Gastroesophageal sphincter (tissue), 4 donors: ENCODE measurements at regions not wholly inside any gene's neighbourhood (a gene's known extent, or its start where the extent isn't known, plus 50 kb on each side); places are given as distances from the start of the nearest gene placed in this dataset.

Experiments
- ATAC-seq: fragments of 150-250 bp; one replicate; pipeline ENCODE4 v1.9.1; 2016; ENCODE audit warnings: mild to moderate bottlenecking, moderate library complexity
- H3K27ac ChIP-seq, 4 donors: fragments of 200-600 bp; sonication (generic) in 3 of 4; 1 replicate in 3 of 4; 2 replicates in 1 of 4; pipeline ENCODE4 v1.5.1; 2016 to 2019
- H3K27me3 ChIP-seq: fragments of 200-600 bp; sonication (generic); one replicate; pipeline ENCODE4 v1.5.1; 2019
- H3K36me3 ChIP-seq, 2 donors: fragments of 200-600 bp; sonication (generic); one replicate each; pipeline ENCODE4 v1.5.1; 2019; ENCODE audit warnings: control low read depth in 1 of 2
- H3K4me1 ChIP-seq, 3 donors: fragments of 200-600 bp; sonication (generic); 1 replicate in 2 of 3; 2 replicates in 1 of 3; pipeline ENCODE4 v1.5.1; 2016 to 2019; ENCODE audit warnings: control low read depth in 2 of 3
- H3K4me3 ChIP-seq, 2 donors: fragments of 200-600 bp; sonication (generic); one replicate each; pipeline ENCODE4 v1.5.1; 2019; ENCODE audit warnings: mild to moderate bottlenecking in 1 of 2, moderate library complexity in 1 of 2
- H3K9me3 ChIP-seq, 3 donors: fragments of 200-600 bp; sonication (generic); one replicate each; pipeline ENCODE4 v1.5.1; 2017 to 2019; ENCODE audit warnings: control low read depth in 2 of 3
- CTCF ChIP-seq, 4 experiments: fragments of 200-600 bp in 2 of 4; fragments of 450-650 bp in 2 of 4; sonication (generic) in 1 of 4; IDR thresholded peaks; one replicate each; pipeline ENCODE4 v1.5.1; 2017 to 2019; ENCODE audit warnings: antibody characterized with exemption in 4 of 4, mild to moderate bottlenecking in 2 of 4, moderate library complexity in 2 of 4
- EP300 ChIP-seq: sonication (generic); formaldehyde crosslinking; IDR thresholded peaks from one replicate; pipeline ENCODE4 v1.6.1; 2017; ENCODE audit warnings: antibody characterized with exemption, mild to moderate bottlenecking
- POLR2A ChIP-seq, 2 donors: fragments of 450-650 bp; IDR thresholded peaks; one replicate each; pipeline ENCODE4 v1.6.1; 2017; ENCODE audit warnings: antibody characterized with exemption in 2 of 2, mild to moderate bottlenecking in 2 of 2, moderate library complexity in 1 of 2
- POLR2AphosphoS5 ChIP-seq: sonication (generic); formaldehyde crosslinking; IDR thresholded peaks from one replicate; pipeline ENCODE4 v1.6.1; 2017; ENCODE audit warnings: antibody characterized with exemption
- WGBS, 2 donors: methylation state at CpG; one replicate each; pipeline ENCODE4 v1.1.5; 2018; ENCODE audit warnings: low coverage in 1 of 2; 5-methylcytosine and 5-hydroxymethylcytosine counted together

- ATAC-seq = no peak
- Histone ChIP-seq H3K27ac (no peak overlapping the region), H3K4me3 (no peak overlapping the region), H3K4me1 (no peaks in the 10 kb centered on the region), H3K36me3 (no peaks in the 10 kb centered on the region), H3K27me3 (no peaks in the 10 kb centered on the region), H3K9me3 (peaks cover 0 to 32% (median 0%) of the 10 kb centered on the region in 3 donors)
- 65 to 93% methylated on average over 3 of the region's 3 CpGs for WGBS, 2 donors
- TF ChIP-seq CTCF (IDR thresholded peaks at IDR 0.05) = no peak
- no peak for TF ChIP-seq EP300
- TF ChIP-seq POLR2A (IDR thresholded peaks at IDR 0.05) = no peak
- no peak for TF ChIP-seq POLR2AphosphoS5
These were observed 198.8 kb upstream of the RGPD4 start for GRCh38 chr2:107627926-107628325.

GRCh38 chr2:107633580-107634147, 193.0 kb upstream of the RGPD4 start:
- Histone ChIP-seq H3K9me3 (peaks cover 0 to 25% (median 0%) of the 10 kb centered on the region in 3 donors), H3K27me3 (no peaks in the 10 kb centered on the region), H3K4me1 (no peaks in the 10 kb centered on the region), H3K4me3 (no peak overlapping the region), H3K36me3 (no peaks in the 10 kb centered on the region), H3K27ac (no peak overlapping the region)
- ATAC-seq = no peak
- TF ChIP-seq EP300 (no peak), CTCF (IDR thresholded peaks at IDR 0.05) (no peak), POLR2AphosphoS5 (no peak), POLR2A (IDR thresholded peaks at IDR 0.05) (no peak)
- 64 to 65% methylated on average over 2 to 3 of the region's 3 CpGs for WGBS, 2 donors

GRCh38 chr2:107634172-107634571, 192.5 kb upstream of the RGPD4 start:
- H3K36me3 ChIP-seq = no peaks in the 10 kb centered on the region
- H3K4me3 ChIP-seq = no peak overlapping the region
- no peak for ATAC-seq
- 80 to 86% methylated on average over 1 of the region's 1 CpG for whole genome bisulfite sequencing, 2 donors
- no peak overlapping the region for H3K27ac ChIP-seq
- H3K9me3 ChIP-seq = peaks cover 0 to 20% (median 0%) of the 10 kb centered on the region in 3 donors
- no peaks in the 10 kb centered on the region for H3K4me1 ChIP-seq
- no peak for TF ChIP-seq EP300
- no peak for TF ChIP-seq CTCF (IDR thresholded peaks at IDR 0.05)
- no peak for TF ChIP-seq POLR2A (IDR thresholded peaks at IDR 0.05)
- H3K27me3 ChIP-seq = no peaks in the 10 kb centered on the region

GRCh38 chr2:107635883-107636282, 190.8 kb upstream of the RGPD4 start:
- 49 to 82% methylated on average over 2 of the region's 3 CpGs for WGBS, 2 donors
- TF ChIP-seq POLR2AphosphoS5 = no peak
- no peak for TF ChIP-seq POLR2A (IDR thresholded peaks at IDR 0.05)
- Histone ChIP-seq H3K4me1 (no peaks in the 10 kb centered on the region), H3K36me3 (no peaks in the 10 kb centered on the region), H3K27ac (no peak overlapping the region), H3K27me3 (no peaks in the 10 kb centered on the region), H3K4me3 (no peak overlapping the region), H3K9me3 (peaks cover 0 to 13% (median 0%) of the 10 kb centered on the region in 3 donors)
- ATAC-seq = no peak

- Histone ChIP-seq H3K4me3 (no peak overlapping the region), H3K4me1 (no peaks in the 10 kb centered on the region), H3K27me3 (no peaks in the 10 kb centered on the region), H3K36me3 (no peaks in the 10 kb centered on the region), H3K9me3 (peaks cover 0 to 55% (median 2%) of the 10 kb centered on the region in 3 donors), H3K27ac (no peak overlapping the region)
- no peak for ATAC-seq
- no peak for TF ChIP-seq POLR2A (IDR thresholded peaks at IDR 0.05)
These were observed 181.1 kb upstream of the RGPD4 start for GRCh38 chr2:107645586-107645985.

- Histone ChIP-seq H3K9me3 (peaks cover 0 to 25% (median 2%) of the 10 kb centered on the region in 3 donors), H3K36me3 (no peaks in the 10 kb centered on the region), H3K4me3 (no peak overlapping the region), H3K27ac (no peak overlapping the region), H3K4me1 (no peaks in the 10 kb centered on the region), H3K27me3 (no peaks in the 10 kb centered on the region)
- WGBS, 2 donors = 33 to 85% methylated on average over 1 to 4 of the region's 11 CpGs
- no peak for ATAC-seq
- no peak for TF ChIP-seq POLR2AphosphoS5
- no peak for TF ChIP-seq EP300
- TF ChIP-seq CTCF (IDR thresholded peaks at IDR 0.05) = no peak
- no peak for TF ChIP-seq POLR2A (IDR thresholded peaks at IDR 0.05)
These were observed 177.8 kb upstream of the RGPD4 start for GRCh38 chr2:107648781-107649404.
